Activated CD8-positive, alpha-beta memory T cell treated with anti-CD3 and anti-CD28 coated beads, Interleukin-2, amount 50 U/mL, for 24 hours (primary cell): ENCODE measurements at regions not wholly inside any gene's neighbourhood (a gene's known extent, or its start where the extent isn't known, plus 50 kb on each side); places are given as distances from the start of the nearest gene placed in this dataset.

Source experiments
- DNase-seq: peaks from one replicate; pipeline ENCODE4 v3.0.0-alpha.2; 2020; ENCODE audit errors: extremely low read depth

GRCh38 chr15:58324533-58324932 lies 107.3 kb upstream of the LIPC start:
- no peak for DNase-seq

GRCh38 chr15:58327958-58328357 lies 103.8 kb upstream of the LIPC start:
- DNase-seq: no peak

- DNase-seq: no peak
These were observed 102.6 kb upstream of the LIPC start for GRCh38 chr15:58329211-58329610.

- DNase-seq: no peak
These were observed 101.8 kb upstream of the LIPC start for GRCh38 chr15:58329781-58330671.

GRCh38 chr15:58330741-58331559 lies 100.8 kb upstream of the LIPC start:
- no peak for DNase-seq

GRCh38 chr15:58331560-58331912 lies 100.3 kb upstream of the LIPC start:
- DNase-seq: no peak

GRCh38 chr15:58331913-58332675 lies 99.7 kb upstream of the LIPC start:
- peak; percentile 83 for DNase-seq

GRCh38 chr15:58332676-58333400 lies 99.0 kb upstream of the LIPC start:
- DNase-seq: no peak

- DNase-seq: no peak
These were observed 97.0 kb upstream of the LIPC start for GRCh38 chr15:58334803-58335202.

GRCh38 chr15:58336161-58336560 lies 95.6 kb upstream of the LIPC start:
- DNase-seq: no peak

- DNase-seq: no peak
These were observed 91.6 kb upstream of the LIPC start for GRCh38 chr15:58340176-58340575.

- no peak for DNase-seq
These were observed 89.3 kb upstream of the LIPC start for GRCh38 chr15:58342508-58342907.

- DNase-seq: no peak
These were observed 87.3 kb upstream of the LIPC start for GRCh38 chr15:58344213-58345070.

- DNase-seq: no peak
These were observed 85.4 kb upstream of the LIPC start for GRCh38 chr15:58346361-58346760.

GRCh38 chr15:58348095-58348812 lies 83.5 kb upstream of the LIPC start:
- no peak for DNase-seq

GRCh38 chr15:58352026-58352929 lies 79.5 kb upstream of the LIPC start:
- DNase-seq: no peak

GRCh38 chr15:58355382-58355971 lies 76.3 kb upstream of the LIPC start:
- no peak for DNase-seq

- DNase-seq: no peak
These were observed 75.8 kb upstream of the LIPC start for GRCh38 chr15:58355973-58356372.
